ENCODE measurements at regions not wholly inside any gene's neighbourhood (a gene's known extent, or its start where the extent isn't known, plus 50 kb on each side); places are given as distances from the start of the nearest gene placed in this dataset.
A peak's percentile ranks its signal among the peaks of the same experiment; 100 is the strongest.

- DNase-seq (ENCODE audit: low spot score), result peak; percentile 57
These were observed 419.6 kb downstream of the GADD45G start for GRCh38 chr9:90024409-90024808.

DNA sequence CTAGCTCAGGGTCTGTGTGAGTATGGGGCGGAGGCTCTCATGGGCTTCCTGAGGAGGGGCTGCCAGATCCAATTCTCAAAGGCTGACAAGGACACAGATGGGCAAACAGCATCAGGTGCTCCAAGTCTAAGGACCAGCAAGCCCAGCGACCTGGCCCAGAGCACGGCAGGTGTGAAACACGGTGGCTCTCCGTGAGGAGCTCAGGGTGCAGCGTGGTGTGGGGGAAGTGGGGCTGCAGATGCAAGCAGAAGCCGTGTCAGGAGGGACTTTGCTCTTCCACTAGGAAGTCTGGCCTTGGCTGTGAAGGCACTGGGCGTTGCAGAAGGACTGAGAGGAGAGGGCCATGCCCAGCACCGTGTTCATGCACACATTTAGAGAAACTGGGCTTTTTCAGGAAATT is 420.0 kb downstream of the GADD45G start:
- no peak for DNase-seq (ENCODE audit: low spot score)

- DNase-seq (ENCODE audit: low spot score), result no peak
These were observed 421.0 kb downstream of the GADD45G start for GRCh38 chr9:90025816-90026215.

DNA sequence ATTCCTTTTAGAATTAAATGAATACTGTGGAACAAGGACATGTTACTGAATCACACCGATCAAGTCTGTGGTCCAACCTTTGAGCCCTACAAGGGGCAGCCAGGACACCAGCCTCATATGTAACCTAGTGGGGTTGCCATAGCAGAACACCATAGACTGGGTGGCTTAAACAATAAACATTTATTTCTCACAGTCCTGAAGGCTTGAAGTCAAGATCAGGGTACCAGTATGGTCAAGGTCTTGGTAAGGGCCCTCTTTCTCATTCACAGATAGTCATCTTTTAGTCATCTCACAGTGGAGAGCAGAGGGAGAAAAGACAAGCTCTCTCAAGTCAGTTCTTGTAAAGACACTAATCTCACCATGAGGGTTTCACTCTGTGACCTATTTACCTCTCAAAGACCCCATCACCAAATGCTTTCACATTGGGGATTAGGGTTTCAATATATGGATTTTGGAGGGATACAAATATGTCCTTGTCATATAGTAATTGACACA is 422.5 kb downstream of the GADD45G start:
- no peak for DNase-seq (ENCODE audit: low spot score)

DNA sequence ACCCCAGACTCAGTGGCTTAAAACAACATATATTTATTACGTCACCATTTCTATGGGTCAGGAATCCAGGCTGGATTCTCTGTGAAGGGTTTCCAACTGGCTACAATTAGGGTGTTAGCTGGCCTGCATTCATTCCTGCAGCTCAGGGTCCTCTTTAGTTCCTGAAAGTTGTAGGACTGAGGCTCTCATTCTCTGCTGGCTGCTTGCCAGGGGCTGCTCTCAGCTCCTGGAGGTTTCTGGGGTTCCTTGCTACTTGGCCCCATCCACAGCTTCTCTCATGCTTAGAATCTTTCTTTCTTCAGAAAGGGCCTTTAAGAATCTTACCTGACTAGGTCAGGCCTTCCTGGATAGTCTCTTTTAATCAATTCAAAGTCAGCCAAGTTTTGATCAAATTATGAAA is 424.6 kb downstream of the GADD45G start:
- no peak for DNase-seq (ENCODE audit: low spot score)

- no peak for DNase-seq (ENCODE audit: low spot score)
These were observed 425.2 kb downstream of the GADD45G start for GRCh38 chr9:90029996-90030395.

GRCh38 chr9:90032296-90033027 is 427.6 kb downstream of the GADD45G start:
- no peak for DNase-seq (ENCODE audit: low spot score)

- no peak for DNase-seq (ENCODE audit: low spot score)
These were observed 428.3 kb downstream of the GADD45G start for GRCh38 chr9:90033028-90033650.

- DNase-seq (ENCODE audit: low spot score), result no peak
These were observed 429.3 kb downstream of the GADD45G start for GRCh38 chr9:90034071-90034470.

GRCh38 chr9:90035471-90035870 is 430.7 kb downstream of the GADD45G start:
- no peak for DNase-seq (ENCODE audit: low spot score)

- no peak for DNase-seq (ENCODE audit: low spot score)
These were observed 432.5 kb downstream of the GADD45G start for GRCh38 chr9:90037146-90037797.

GRCh38 chr9:90038763-90039162 is 434.0 kb downstream of the GADD45G start:
- DNase-seq (ENCODE audit: low spot score), result no peak

DNA sequence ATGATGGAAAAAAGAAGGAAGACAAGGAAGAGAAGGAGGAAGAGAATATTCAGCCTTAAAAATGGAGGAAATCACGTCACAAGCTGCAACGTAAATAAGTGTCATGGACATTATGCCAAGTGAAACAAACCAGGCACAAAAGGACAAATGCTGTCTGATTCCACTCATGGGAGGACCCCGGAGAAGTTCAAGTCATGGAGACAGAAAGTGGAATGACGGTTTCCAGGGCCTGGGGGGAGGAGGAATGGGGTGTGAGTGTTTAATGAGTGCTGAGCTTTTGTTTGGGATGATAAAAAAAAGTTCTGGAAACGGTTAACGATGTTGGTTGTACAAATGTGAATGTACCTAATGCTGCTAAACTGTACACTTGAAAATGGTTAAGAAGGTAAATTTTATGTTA is 439.5 kb downstream of the GADD45G start:
- DNase-seq (ENCODE audit: low spot score), result no peak

DNA sequence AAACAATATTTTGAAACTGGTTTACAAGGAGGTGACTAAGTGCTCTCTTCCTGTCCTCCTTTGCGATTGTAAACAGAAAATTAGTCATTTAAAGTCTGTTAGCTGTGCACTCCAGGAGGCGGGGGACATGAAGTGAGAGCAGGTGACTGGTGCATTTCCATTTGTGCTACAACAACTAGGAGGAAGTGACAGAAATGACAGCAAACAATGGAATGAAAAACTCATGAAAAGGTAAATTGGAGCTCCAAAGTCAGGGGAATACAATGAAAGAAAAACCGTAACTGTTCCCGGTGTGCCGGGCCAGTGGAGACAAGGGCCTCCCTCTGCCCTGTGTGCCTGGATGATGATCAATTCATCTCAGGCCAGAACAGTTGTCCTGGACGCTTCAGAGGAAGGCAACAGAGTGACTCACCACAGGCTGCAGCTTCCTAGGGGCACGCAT is 439.9 kb downstream of the GADD45G start:
- no peak for DNase-seq (ENCODE audit: low spot score)

DNA sequence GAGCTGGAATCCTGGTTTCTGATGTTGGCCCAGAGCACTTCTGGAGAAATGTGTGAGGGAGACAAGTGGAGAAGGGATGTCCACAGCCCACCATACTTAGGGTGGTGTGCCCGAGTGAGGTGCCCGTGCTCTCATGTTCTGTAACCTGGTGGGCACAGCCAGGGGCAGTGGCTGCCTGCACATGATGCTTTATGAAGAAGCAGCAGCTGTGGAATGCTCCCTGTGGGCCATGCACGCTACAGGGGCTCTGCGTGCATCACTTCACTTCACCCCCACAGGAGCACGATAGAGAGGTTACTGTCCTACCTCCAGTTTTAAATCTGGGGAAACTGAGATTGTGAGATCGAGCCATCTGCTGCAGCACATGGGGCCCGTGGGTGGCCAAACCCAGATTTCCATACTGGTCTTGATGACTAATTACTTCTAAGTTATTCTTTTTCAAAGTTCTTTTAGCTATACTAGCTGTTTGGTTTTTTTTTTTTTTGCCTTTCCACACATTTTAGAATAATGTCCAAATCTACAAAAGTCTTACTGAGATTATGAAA is 441.6 kb downstream of the GADD45G start:
- DNase-seq (ENCODE audit: low spot score), result no peak

DNA sequence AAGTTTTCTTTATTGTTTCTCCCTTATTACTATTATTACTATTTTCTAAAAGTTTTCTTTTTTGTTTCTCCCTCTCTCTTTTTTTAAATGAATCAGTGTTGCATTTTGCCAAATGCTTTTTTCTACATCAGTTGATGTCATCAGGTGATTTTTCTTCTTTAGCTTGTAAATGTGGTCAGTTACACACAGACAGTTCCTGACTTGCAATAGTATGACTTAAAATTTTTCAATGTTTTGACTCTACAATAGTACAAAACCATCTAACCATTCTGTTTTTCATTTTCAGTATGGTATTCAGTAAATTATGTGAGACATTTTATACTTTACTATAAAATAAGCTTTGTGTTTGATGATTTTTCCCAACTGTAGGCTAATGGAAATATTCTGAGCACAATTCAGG is 443.0 kb downstream of the GADD45G start:
- no peak for DNase-seq (ENCODE audit: low spot score)

- no peak for DNase-seq (ENCODE audit: low spot score)
These were observed 447.6 kb downstream of the GADD45G start for GRCh38 chr9:90052366-90052765.

DNA sequence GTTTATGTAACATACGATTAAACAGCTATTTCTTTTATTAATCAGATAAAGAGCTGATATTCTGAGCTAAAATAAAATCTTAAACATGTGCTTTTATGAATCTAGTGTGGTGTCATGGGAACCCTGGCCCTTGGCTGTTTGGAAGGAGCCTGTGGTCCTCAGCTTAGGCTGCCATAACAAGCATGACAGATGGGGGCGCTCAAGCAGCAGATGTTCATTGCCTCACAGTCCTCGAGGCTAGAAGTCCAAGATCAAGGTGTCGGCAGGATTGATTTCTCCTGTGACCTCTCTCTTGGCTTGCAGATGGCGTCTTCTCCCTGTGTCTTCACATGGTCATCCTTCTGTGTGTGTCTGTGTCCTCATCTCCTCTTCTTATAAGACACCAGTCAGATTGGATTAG is 448.2 kb downstream of the GADD45G start:
- DNase-seq (ENCODE audit: low spot score), result no peak

DNA sequence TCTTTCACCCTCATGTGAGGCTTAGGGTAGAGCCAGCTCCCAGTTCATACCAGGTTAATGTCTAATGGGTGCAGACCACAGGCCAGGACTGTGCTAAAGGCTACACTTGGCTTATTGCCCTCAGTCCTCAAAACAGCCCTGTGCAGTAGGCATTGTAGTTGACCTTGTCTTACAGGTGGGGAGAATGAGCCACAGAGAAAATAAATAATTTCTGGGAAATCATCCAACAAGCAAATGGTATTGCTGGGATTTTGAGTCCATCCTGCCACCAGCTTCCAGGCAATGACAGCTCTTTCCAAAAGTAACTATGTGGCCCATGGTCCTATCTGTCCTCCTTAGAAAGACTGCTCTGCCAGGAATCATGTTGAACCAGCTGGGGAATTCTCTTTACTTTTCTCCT is 450.0 kb downstream of the GADD45G start:
- no peak for DNase-seq (ENCODE audit: low spot score)

- DNase-seq (ENCODE audit: low spot score), result no peak
These were observed 450.4 kb downstream of the GADD45G start for GRCh38 chr9:90055226-90055625.

- DNase-seq (ENCODE audit: low spot score), result no peak
These were observed 452.5 kb downstream of the GADD45G start for GRCh38 chr9:90057361-90057760.

DNA sequence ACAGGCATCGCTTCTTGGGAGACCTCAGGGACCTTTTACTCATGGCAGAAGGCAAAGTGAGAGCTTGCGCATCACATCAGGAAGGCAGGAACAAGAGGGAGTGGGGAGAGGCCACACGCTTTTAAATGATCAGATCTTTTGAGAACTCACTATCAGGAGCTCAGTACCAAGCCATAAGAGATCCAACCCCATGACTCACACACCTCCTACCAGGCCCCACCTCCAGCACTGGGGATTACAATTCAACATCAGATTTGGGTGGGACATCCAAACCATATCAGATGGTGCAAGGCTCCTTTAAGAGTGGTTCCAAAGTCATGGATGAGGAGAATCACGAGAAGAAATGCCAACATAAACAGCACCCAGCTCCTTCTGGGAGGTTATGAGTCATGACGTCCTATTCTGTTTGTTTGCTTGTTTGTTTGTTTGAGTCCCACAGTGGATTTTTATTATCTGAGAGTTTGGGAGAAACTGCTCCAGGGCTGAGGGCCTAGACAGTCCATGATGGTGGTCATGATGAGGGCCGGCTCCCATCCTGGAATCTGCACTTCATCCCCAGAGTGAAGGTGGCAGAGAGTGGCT is 453.5 kb downstream of the GADD45G start:
- no peak for DNase-seq (ENCODE audit: low spot score)
